Endodermal cell (in vitro differentiated cells): ENCODE measurements at regions not wholly inside any gene's neighbourhood (a gene's known extent, or its start where the extent isn't known, plus 50 kb on each side); places are given as distances from the start of the nearest gene placed in this dataset.

ENCODE experiments used
- DNase-seq: peaks from one replicate; pipeline ENCODE4 v3.0.0-alpha.2; 2017
- H3K27ac ChIP-seq: 2 replicates; pipeline ENCODE4 v1.5.1; 2013; ENCODE audit warnings: mild to moderate bottlenecking, low read depth, low read length, moderate library complexity
- H3K27me3 ChIP-seq: 2 replicates; pipeline ENCODE4 v1.6.1; 2013; ENCODE audit warnings: mild to moderate bottlenecking, low read length, moderate library complexity; ENCODE audit not compliant: insufficient read depth, control insufficient read depth, poor library complexity, severe bottlenecking
- H3K36me3 ChIP-seq: 2 replicates; pipeline ENCODE4 v1.7.0; 2013; ENCODE audit warnings: mild to moderate bottlenecking, low read length, moderate library complexity; ENCODE audit not compliant: control insufficient read depth, insufficient read depth
- H3K4me1 ChIP-seq: one replicate; pipeline ENCODE4 v1.7.0; 2013; ENCODE audit warnings: low read length; ENCODE audit not compliant: control insufficient read depth, insufficient read depth
- H3K4me3 ChIP-seq: 2 replicates; pipeline ENCODE4 v1.5.1; 2013; ENCODE audit warnings: mild to moderate bottlenecking, low read length, moderate library complexity
- H3K9ac ChIP-seq: 2 replicates; pipeline ENCODE4 v1.6.1; 2013; ENCODE audit warnings: mild to moderate bottlenecking, low read length, moderate library complexity; ENCODE audit not compliant: poor library complexity, severe bottlenecking; ENCODE audit errors: extremely low read depth
- H3K9me3 ChIP-seq: 2 replicates; pipeline ENCODE4 v1.6.1; 2013; ENCODE audit warnings: mild to moderate bottlenecking, low read length, moderate library complexity; ENCODE audit not compliant: control insufficient read depth
- H3K27ac Mint-ChIP-seq: 2 replicates; pipeline ENCODE4 v1.8.0; 2020; ENCODE audit warnings: mixed read lengths
- H3K27me3 Mint-ChIP-seq: 2 replicates; pipeline ENCODE4 v1.8.0; 2021; ENCODE audit warnings: mild to moderate bottlenecking, mixed read lengths; ENCODE audit not compliant: insufficient read depth
- H3K36me3 Mint-ChIP-seq: 2 replicates; pipeline ENCODE4 v1.8.0; 2020; ENCODE audit warnings: low read depth, mixed read lengths
- H3K4me1 Mint-ChIP-seq: 2 replicates; pipeline ENCODE4 v1.8.0; 2020; ENCODE audit warnings: mixed read lengths
- H3K4me3 Mint-ChIP-seq: 2 replicates; pipeline ENCODE4 v1.8.0; 2020; ENCODE audit warnings: mild to moderate bottlenecking, moderate library complexity, mixed read lengths
- H3K9me3 Mint-ChIP-seq: 2 replicates; pipeline ENCODE4 v1.8.0; 2020; ENCODE audit warnings: mild to moderate bottlenecking, mixed read lengths
- CTCF ChIP-seq: fragments of 200-600 bp; sonication (generic); conservative IDR thresholded peaks from 2 replicates; pipeline ENCODE4 v1.5.0; 2021; ENCODE audit warnings: antibody characterized with exemption, mild to moderate bottlenecking
- WGBS, 2 experiments: methylation state at CpG; one replicate each; pipeline versions ENCODE4 v1.1.5 to v1.1.7; 2013; ENCODE audit warnings: missing lambda C conversion rate in 2 of 2, mixed read lengths in 1 of 2; ENCODE audit not compliant: insufficient coverage in 1 of 2, insufficient read length in 1 of 2; 5-methylcytosine and 5-hydroxymethylcytosine counted together

GRCh38 chr12:43111608-43112007 is 440.4 kb downstream of the ADAMTS20 start:
- peaks cover 6% of the 10 kb centered on the region for H3K4me1 Mint-ChIP-seq
- Histone ChIP-seq H3K4me3 (no peak overlapping the region), H3K36me3 (no peaks in the 10 kb centered on the region), H3K4me1 (no peaks in the 10 kb centered on the region), H3K27me3 (no peaks in the 10 kb centered on the region), H3K9ac (no peak overlapping the region), H3K9me3 (no peaks in the 10 kb centered on the region), H3K27ac (no peak overlapping the region)
- DNase-seq: no peak
- 92 to 94% methylated on average over 5 to 6 of the region's 6 CpGs for WGBS, 2 experiments
- H3K27me3 Mint-ChIP-seq: no peaks in the 10 kb centered on the region
- H3K9me3 Mint-ChIP-seq: no peaks in the 10 kb centered on the region
- TF ChIP-seq CTCF: no peak
- no peaks in the 10 kb centered on the region for H3K36me3 Mint-ChIP-seq
- H3K27ac Mint-ChIP-seq: no peak overlapping the region
- no peak overlapping the region for H3K4me3 Mint-ChIP-seq

- peaks cover 5% of the 10 kb centered on the region for H3K4me1 ChIP-seq
Observed at GRCh38 chr12:43109631-43110345, 442.2 kb downstream of the ADAMTS20 start.

GRCh38 chr12:43108656-43109055 is 443.3 kb downstream of the ADAMTS20 start:
- no peak overlapping the region for H3K27ac Mint-ChIP-seq

More at GRCh38 chr12:43109631-43110345, 442.2 kb downstream of the ADAMTS20 start:
- H3K4me3 Mint-ChIP-seq: no peak overlapping the region
- no peak for DNase-seq
- no peaks in the 10 kb centered on the region for H3K9me3 Mint-ChIP-seq
- H3K27ac Mint-ChIP-seq: no peak overlapping the region
- 85 to 87% methylated on average over 2 of the region's 2 CpGs for WGBS, 2 experiments
- H3K27ac ChIP-seq: no peak overlapping the region
- H3K36me3 ChIP-seq: no peaks in the 10 kb centered on the region
- H3K27me3 Mint-ChIP-seq: no peaks in the 10 kb centered on the region
- H3K36me3 Mint-ChIP-seq: no peaks in the 10 kb centered on the region
- no peak overlapping the region for H3K4me3 ChIP-seq
- no peak overlapping the region for H3K9ac ChIP-seq
- TF ChIP-seq CTCF: no peak
- no peaks in the 10 kb centered on the region for H3K27me3 ChIP-seq
- no peaks in the 10 kb centered on the region for H3K9me3 ChIP-seq
- H3K4me1 Mint-ChIP-seq: peaks cover 10% of the 10 kb centered on the region

More at GRCh38 chr12:43108656-43109055, 443.3 kb downstream of the ADAMTS20 start:
- WGBS, 2 experiments: 90 to 93% methylated on average over 3 of the region's 3 CpGs
- Mint-ChIP-seq H3K9me3 (no peaks in the 10 kb centered on the region), H3K36me3 (no peaks in the 10 kb centered on the region), H3K4me3 (no peak overlapping the region), H3K27me3 (no peaks in the 10 kb centered on the region), H3K4me1 (peaks cover 16% of the 10 kb centered on the region)
- H3K4me1 ChIP-seq: peaks cover 9% of the 10 kb centered on the region
- H3K27ac ChIP-seq: no peak overlapping the region
- H3K9me3 ChIP-seq: no peaks in the 10 kb centered on the region
- no peaks in the 10 kb centered on the region for H3K27me3 ChIP-seq
- DNase-seq: no peak
- no peaks in the 10 kb centered on the region for H3K36me3 ChIP-seq
- no peak overlapping the region for H3K4me3 ChIP-seq
- no peak overlapping the region for H3K9ac ChIP-seq
- no peak for TF ChIP-seq CTCF
